NCI-H526 treated with DMSO at 0.1 percent for 48 hours (cell line): ENCODE measurements at regions not wholly inside any gene's neighbourhood (a gene's known extent, or its start where the extent isn't known, plus 50 kb on each side); places are given as distances from the start of the nearest gene placed in this dataset.

Experiments used
- DNase-seq: peaks from one replicate; lab custom pipeline; 2025; lab: John Stamatoyannopoulos, UW

GRCh38 chr18:73962256-73962655 lies 185.4 kb downstream of the FBXO15 start:
- DNase-seq, result no peak

GRCh38 chr18:73961804-73962203 lies 185.8 kb downstream of the FBXO15 start:
- no peak for DNase-seq

GRCh38 chr18:73959352-73959751 lies 188.3 kb downstream of the FBXO15 start:
- no peak for DNase-seq

- no peak for DNase-seq
Measured at GRCh38 chr18:73954268-73954667, 193.4 kb downstream of the FBXO15 start.

GRCh38 chr18:73952296-73952946 lies 195.2 kb downstream of the FBXO15 start:
- no peak for DNase-seq

- no peak for DNase-seq
Measured at GRCh38 chr18:73950116-73950700, 197.4 kb downstream of the FBXO15 start.

- DNase-seq, result no peak
Measured at GRCh38 chr18:73948497-73948896, 199.1 kb downstream of the FBXO15 start.

- DNase-seq, result no peak
Measured at GRCh38 chr18:73948084-73948483, 199.6 kb downstream of the FBXO15 start.

GRCh38 chr18:73947180-73947921 lies 200.3 kb downstream of the FBXO15 start:
- no peak for DNase-seq

GRCh38 chr18:73945130-73945792 lies 202.4 kb downstream of the FBXO15 start:
- DNase-seq, result no peak

GRCh38 chr18:73944715-73945114 lies 202.9 kb downstream of the FBXO15 start:
- no peak for DNase-seq

- DNase-seq, result no peak
Measured at GRCh38 chr18:73943763-73944162, 203.9 kb downstream of the FBXO15 start.

GRCh38 chr18:73942956-73943355 lies 204.7 kb downstream of the FBXO15 start:
- DNase-seq, result no peak

- no peak for DNase-seq
Measured at GRCh38 chr18:73942081-73942625, 205.5 kb downstream of the FBXO15 start.

GRCh38 chr18:73940721-73941120 lies 206.9 kb downstream of the FBXO15 start:
- DNase-seq, result no peak

GRCh38 chr18:73939391-73939790 lies 208.2 kb downstream of the FBXO15 start:
- no peak for DNase-seq

GRCh38 chr18:73933685-73934084 lies 213.9 kb downstream of the FBXO15 start:
- DNase-seq, result no peak

GRCh38 chr18:73932976-73933375 lies 214.7 kb downstream of the FBXO15 start:
- DNase-seq, result no peak

- no peak for DNase-seq
Measured at GRCh38 chr18:73927496-73927895, 220.1 kb downstream of the FBXO15 start.

- DNase-seq, result no peak
Measured at GRCh38 chr18:73924836-73925235, 222.8 kb downstream of the FBXO15 start.

- DNase-seq, result no peak
Measured at GRCh38 chr18:73924307-73924706, 223.3 kb downstream of the FBXO15 start.

GRCh38 chr18:73923866-73924265 lies 223.8 kb downstream of the FBXO15 start:
- no peak for DNase-seq

GRCh38 chr18:73920033-73920432 lies 227.6 kb downstream of the FBXO15 start:
- DNase-seq, result no peak
